Ascending aorta (tissue), 2 donors: ENCODE measurements at regions not wholly inside any gene's neighbourhood (a gene's known extent, or its start where the extent isn't known, plus 50 kb on each side); places are given as distances from the start of the nearest gene placed in this dataset.

Experiments used
- DNase-seq, 2 donors: peaks; one replicate each; pipeline ENCODE4 v3.0.0-alpha.2; 2019; ENCODE audit warnings: low spot score in 2 of 2
- H3K27ac ChIP-seq, 2 donors: fragments of 200-600 bp; sonication (generic); one replicate each; pipeline ENCODE4 v1.5.1; 2016 to 2017; ENCODE audit warnings: mild to moderate bottlenecking in 1 of 2
- H3K27me3 ChIP-seq: fragments of 200-600 bp; sonication (generic); one replicate; pipeline ENCODE4 v1.5.1; 2017
- H3K36me3 ChIP-seq, 2 donors: fragments of 200-600 bp; sonication (generic); one replicate each; pipeline ENCODE4 v1.5.1; 2016
- H3K4me1 ChIP-seq, 2 donors: fragments of 200-600 bp; sonication (generic); one replicate each; pipeline ENCODE4 v1.5.1; 2016 to 2017; ENCODE audit warnings: mild to moderate bottlenecking in 1 of 2
- H3K4me3 ChIP-seq, 2 donors: fragments of 200-600 bp; sonication (generic); one replicate each; pipeline ENCODE4 v1.5.1; 2016 to 2017; ENCODE audit warnings: mild to moderate bottlenecking in 1 of 2
- H3K9me3 ChIP-seq, 2 donors: fragments of 200-600 bp; sonication (generic); one replicate each; pipeline ENCODE4 v1.5.1; 2016
- intact Hi-C: fragments of 100-400 bp; cut with DNase I; formaldehyde crosslinking; loops from one replicate; pipeline ENCODE4 v1.15.1; 2023
- TF ChIP-seq, protein P1 (sequence below), 3 experiments: fragments of 200-600 bp in 2 of 3; fragments of 450-650 bp in 1 of 3; sonication (generic) in 2 of 3; IDR thresholded peaks; one replicate each; pipeline ENCODE4 v1.5.1; 2016 to 2019; ENCODE audit warnings: antibody characterized with exemption in 3 of 3, mild to moderate bottlenecking in 1 of 3, moderate library complexity in 1 of 3

DNA sequence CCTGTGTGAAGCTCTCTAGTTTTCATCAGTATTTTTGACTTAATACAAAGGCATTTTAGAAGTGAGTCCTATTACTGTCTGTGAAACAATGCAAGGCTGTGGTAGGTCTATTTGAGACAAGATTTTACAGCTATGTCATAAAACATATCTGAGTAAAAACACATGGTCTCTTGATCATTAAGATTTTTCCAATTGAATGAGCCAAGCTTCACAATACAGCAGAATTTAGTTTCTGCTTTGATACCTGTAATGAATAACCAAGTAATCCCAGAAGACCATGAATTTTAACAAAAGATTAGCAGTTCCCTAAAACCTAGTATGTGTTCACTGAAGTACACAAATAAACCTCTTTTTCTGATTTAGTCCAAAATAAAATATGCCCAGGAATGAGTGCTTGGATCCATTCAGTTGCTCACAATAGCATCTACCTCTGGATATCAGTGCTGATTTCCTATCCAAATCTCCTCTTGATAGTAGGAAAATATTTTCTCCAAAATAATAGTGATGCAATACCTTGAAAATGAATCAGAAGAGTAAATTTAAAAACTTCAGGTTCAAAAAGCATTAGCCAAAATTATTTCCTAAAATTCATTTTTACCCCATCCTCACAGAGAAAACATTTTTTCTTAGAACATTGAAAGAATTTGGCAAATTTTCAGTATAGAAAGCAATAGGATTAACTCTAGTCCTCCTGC lies 533.5 kb upstream of the SGCG start:
- intact Hi-C loops, result no loop called here
- TF ChIP-seq, protein P1, sequence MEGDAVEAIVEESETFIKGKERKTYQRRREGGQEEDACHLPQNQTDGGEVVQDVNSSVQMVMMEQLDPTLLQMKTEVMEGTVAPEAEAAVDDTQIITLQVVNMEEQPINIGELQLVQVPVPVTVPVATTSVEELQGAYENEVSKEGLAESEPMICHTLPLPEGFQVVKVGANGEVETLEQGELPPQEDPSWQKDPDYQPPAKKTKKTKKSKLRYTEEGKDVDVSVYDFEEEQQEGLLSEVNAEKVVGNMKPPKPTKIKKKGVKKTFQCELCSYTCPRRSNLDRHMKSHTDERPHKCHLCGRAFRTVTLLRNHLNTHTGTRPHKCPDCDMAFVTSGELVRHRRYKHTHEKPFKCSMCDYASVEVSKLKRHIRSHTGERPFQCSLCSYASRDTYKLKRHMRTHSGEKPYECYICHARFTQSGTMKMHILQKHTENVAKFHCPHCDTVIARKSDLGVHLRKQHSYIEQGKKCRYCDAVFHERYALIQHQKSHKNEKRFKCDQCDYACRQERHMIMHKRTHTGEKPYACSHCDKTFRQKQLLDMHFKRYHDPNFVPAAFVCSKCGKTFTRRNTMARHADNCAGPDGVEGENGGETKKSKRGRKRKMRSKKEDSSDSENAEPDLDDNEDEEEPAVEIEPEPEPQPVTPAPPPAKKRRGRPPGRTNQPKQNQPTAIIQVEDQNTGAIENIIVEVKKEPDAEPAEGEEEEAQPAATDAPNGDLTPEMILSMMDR (IDR thresholded peaks at IDR 0.05), result no peak
- no peaks in the 10 kb centered on the region for H3K4me1 ChIP-seq
- H3K27me3 ChIP-seq, result no peaks in the 10 kb centered on the region
- H3K9me3 ChIP-seq, result no peaks in the 10 kb centered on the region
- H3K4me3 ChIP-seq, result no peak overlapping the region
- H3K36me3 ChIP-seq, result no peaks in the 10 kb centered on the region
- H3K27ac ChIP-seq, result no peak overlapping the region
- DNase-seq, result no peak

DNA sequence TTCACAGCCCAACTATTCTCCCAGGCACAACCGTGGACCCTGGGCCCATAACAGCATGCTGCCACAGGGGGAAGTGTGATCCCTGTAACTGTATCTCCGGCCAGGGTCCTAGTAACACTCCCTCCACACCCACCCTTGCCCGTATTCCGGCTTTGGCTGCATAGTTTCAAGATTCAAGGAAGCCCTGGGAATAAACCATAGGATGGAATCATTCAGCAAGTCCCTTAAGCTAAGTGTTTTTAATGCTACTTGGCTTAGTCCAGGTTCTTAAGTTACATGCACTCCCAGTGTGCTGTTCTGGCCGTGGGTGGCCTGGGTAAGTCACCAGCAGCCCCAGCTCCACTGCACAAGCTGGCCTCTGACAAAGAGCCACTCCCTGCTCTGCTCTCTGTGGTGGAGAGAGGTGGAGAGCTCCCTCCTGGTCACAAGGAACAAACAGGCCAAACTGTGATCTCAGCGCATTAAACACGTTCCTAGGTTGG lies 532.4 kb upstream of the SGCG start:
- DNase-seq, result no peak
- H3K27ac ChIP-seq, result no peak overlapping the region
- TF ChIP-seq, protein P1 (IDR thresholded peaks at IDR 0.05), result no peak

DNA sequence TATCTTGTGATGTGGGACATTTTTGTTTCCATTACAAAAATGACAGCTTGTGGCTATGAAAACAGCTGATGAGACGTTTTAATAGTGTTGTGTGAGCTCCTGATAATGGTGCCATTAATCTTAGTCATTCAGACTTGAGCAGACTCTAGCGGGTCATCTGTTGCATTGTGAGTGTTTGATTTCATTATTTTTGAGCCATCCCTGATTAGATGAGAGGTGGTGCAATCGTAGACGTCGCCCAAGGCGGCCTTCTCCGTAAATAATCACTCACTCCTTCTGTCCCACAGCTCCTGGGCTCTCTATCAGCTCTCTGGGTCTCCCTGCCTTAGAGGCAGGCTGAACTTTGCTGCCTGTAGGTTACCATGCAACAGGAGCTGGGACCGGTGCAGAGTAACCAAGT lies 528.0 kb upstream of the SGCG start:
- Histone ChIP-seq H3K27ac (no peak overlapping the region), H3K27me3 (no peaks in the 10 kb centered on the region), H3K4me1 (no peaks in the 10 kb centered on the region), H3K9me3 (no peaks in the 10 kb centered on the region), H3K36me3 (no peaks in the 10 kb centered on the region), H3K4me3 (no peak overlapping the region)
- DNase-seq, result no peak
- intact Hi-C loops, result no loop called here
- TF ChIP-seq, protein P1 (IDR thresholded peaks at IDR 0.05), result no peak

More for the DNA sequence above, 532.4 kb upstream of the SGCG start:
- no peaks in the 10 kb centered on the region for H3K9me3 ChIP-seq
- no peaks in the 10 kb centered on the region for H3K4me1 ChIP-seq
- no peaks in the 10 kb centered on the region for H3K36me3 ChIP-seq
- no peaks in the 10 kb centered on the region for H3K27me3 ChIP-seq
- intact Hi-C loops, result no loop called here
- H3K4me3 ChIP-seq, result no peak overlapping the region

DNA sequence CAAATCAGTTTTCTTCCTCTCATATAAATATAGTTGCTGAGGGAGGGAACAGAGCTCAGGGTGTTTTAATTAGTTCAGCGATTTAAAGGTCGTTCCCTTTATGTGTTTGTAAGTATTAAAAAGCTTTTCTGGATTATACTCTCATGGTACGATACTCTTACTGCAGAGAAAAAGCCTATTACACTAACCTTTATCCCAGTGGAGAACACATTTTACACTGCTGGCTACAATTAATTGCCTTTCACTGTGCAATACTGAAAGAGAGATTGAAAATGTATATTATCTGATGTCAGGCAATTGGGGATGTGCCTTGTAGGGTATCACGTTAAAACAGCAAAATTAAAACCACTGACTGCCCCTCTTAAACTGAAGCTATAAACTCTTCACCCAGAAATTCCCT lies 526.9 kb upstream of the SGCG start:
- Histone ChIP-seq H3K4me1 (no peaks in the 10 kb centered on the region), H3K9me3 (no peaks in the 10 kb centered on the region), H3K36me3 (no peaks in the 10 kb centered on the region), H3K4me3 (no peak overlapping the region), H3K27ac (no peak overlapping the region), H3K27me3 (no peaks in the 10 kb centered on the region)
- intact Hi-C loops, result no loop called here
- DNase-seq, result no peak
- TF ChIP-seq, protein P1 (IDR thresholded peaks at IDR 0.05), result no peak

DNA sequence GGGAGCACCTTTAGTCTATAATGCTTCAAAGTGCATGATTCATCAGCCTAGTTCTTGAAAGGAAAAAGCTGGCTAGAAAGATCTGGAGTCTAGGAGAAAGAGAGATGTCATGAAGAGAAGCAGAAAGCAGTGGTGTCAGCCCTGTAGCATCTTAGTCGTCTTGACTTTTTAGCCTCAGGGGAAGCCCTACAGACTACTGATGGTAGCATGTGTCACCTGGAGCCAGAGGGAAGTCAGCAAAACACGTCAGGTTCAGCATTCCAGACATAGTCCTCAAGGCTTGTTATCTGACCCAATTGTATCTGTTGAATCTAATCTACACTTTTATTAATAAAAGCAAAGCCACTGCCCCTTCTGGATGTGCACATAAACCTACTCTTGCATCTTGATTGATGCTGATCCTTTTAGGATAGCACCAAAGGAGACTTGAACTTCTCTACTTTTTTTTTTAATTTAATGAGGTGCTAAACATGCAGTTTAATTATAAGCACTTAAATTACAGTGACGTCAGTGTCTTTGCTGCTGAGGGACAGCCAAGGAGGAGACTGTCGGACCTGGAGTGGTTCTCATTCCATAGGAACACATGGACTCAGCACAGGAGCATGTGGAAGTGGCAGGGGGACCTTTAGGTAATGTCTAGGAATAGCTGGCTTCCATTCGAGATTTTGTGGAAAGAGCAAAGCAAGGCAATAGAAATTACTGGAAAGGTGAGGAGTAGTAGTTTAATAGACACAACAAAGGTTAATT lies 525.5 kb upstream of the SGCG start:
- DNase-seq, result no peak
- H3K4me1 ChIP-seq, result no peaks in the 10 kb centered on the region
- H3K9me3 ChIP-seq, result no peaks in the 10 kb centered on the region
- intact Hi-C loops, result no loop called here
- H3K27ac ChIP-seq, result no peak overlapping the region
- H3K27me3 ChIP-seq, result no peaks in the 10 kb centered on the region
- no peak overlapping the region for H3K4me3 ChIP-seq
- no peaks in the 10 kb centered on the region for H3K36me3 ChIP-seq
- TF ChIP-seq, protein P1 (IDR thresholded peaks at IDR 0.05), result no peak
